Naive thymus-derived CD4-positive, alpha-beta T cell (primary cell): ENCODE measurements at regions not wholly inside any gene's neighbourhood (a gene's known extent, or its start where the extent isn't known, plus 50 kb on each side); places are given as distances from the start of the nearest gene placed in this dataset.

Experiments used
- ATAC-seq: fragments of 150-1000 bp; cut with Tn5 transposase; 2 replicates; pipeline ENCODE4 v1.10.0; 2021; ENCODE audit warnings: mild to moderate bottlenecking, moderate library complexity
- CTCF ChIA-PET: fragments of 350-600 bp; sonication (Branson Sonifier 250); formaldehyde crosslinking; loops from one replicate; lab custom pipeline; 2021; ENCODE audit warnings: antibody characterized with exemption; lab: Charles Lee
- POLR2A ChIA-PET: fragments of 350-600 bp; sonication (Branson Sonifier 250); formaldehyde crosslinking; loops from one replicate; lab custom pipeline; 2021; ENCODE audit warnings: antibody characterized with exemption, inconsistent platforms; lab: Charles Lee
- DNase-seq, 9 donors: peaks; one replicate each; pipeline versions ENCODE4 v3.0.0 to v3.0.0-alpha.2; 2020 to 2022; ENCODE audit warnings: mixed read lengths in 1 of 9
- H3K27ac ChIP-seq: one replicate; pipeline ENCODE4 v1.7.0; 2013; ENCODE audit warnings: mild to moderate bottlenecking, low read depth, low read length, moderate library complexity
- H3K27me3 ChIP-seq, 2 donors: one replicate each; pipeline ENCODE4 v1.7.0; 2013; ENCODE audit warnings: low read length in 2 of 2, mild to moderate bottlenecking in 2 of 2, moderate library complexity in 2 of 2; ENCODE audit not compliant: control insufficient read depth in 2 of 2, insufficient read depth in 2 of 2
- H3K36me3 ChIP-seq, 3 experiments: 1 replicate in 2 of 3; 2 replicates in 1 of 3; pipeline ENCODE4 v1.7.0; 2013; ENCODE audit warnings: low read length in 3 of 3, mild to moderate bottlenecking in 3 of 3, moderate library complexity in 1 of 3; ENCODE audit not compliant: insufficient read depth in 3 of 3, control insufficient read depth in 2 of 3
- H3K4me1 ChIP-seq, 2 donors: one replicate each; pipeline ENCODE4 v1.7.0; 2013; ENCODE audit warnings: low read length in 2 of 2, mild to moderate bottlenecking in 2 of 2, moderate library complexity in 1 of 2; ENCODE audit not compliant: control insufficient read depth in 2 of 2, insufficient read depth in 2 of 2
- H3K4me3 ChIP-seq: 2 replicates; pipeline ENCODE4 v1.7.0; 2013; ENCODE audit warnings: mild to moderate bottlenecking, low read length
- H3K9me3 ChIP-seq, 3 experiments: 1 replicate in 2 of 3; 2 replicates in 1 of 3; pipeline ENCODE4 v1.7.0; 2013; ENCODE audit warnings: low read length in 3 of 3; ENCODE audit not compliant: control insufficient read depth in 2 of 3
- H3K27ac Mint-ChIP-seq, 9 donors: one replicate each; pipeline ENCODE4 v1.8.0; 2020 to 2022; ENCODE audit warnings: mixed read lengths in 9 of 9, mild to moderate bottlenecking in 8 of 9, moderate library complexity in 5 of 9, inconsistent platforms in 2 of 9
- H3K27me3 Mint-ChIP-seq, 5 donors: one replicate each; pipeline ENCODE4 v1.8.0; 2021 to 2022; ENCODE audit warnings: mixed read lengths in 5 of 5, mild to moderate bottlenecking in 1 of 5
- H3K36me3 Mint-ChIP-seq, 5 donors: one replicate each; pipeline ENCODE4 v1.8.0; 2020 to 2022; ENCODE audit warnings: mixed read lengths in 5 of 5, mild to moderate bottlenecking in 3 of 5, inconsistent platforms in 1 of 5
- H3K4me1 Mint-ChIP-seq, 7 donors: one replicate each; pipeline ENCODE4 v1.8.0; 2020 to 2022; ENCODE audit warnings: mixed read lengths in 7 of 7, mild to moderate bottlenecking in 3 of 7, inconsistent platforms in 1 of 7
- H3K4me3 Mint-ChIP-seq, 10 donors: one replicate each; pipeline ENCODE4 v1.8.0; 2020 to 2022; ENCODE audit warnings: mild to moderate bottlenecking in 10 of 10, mixed read lengths in 10 of 10, moderate library complexity in 6 of 10, inconsistent platforms in 2 of 10
- H3K9me3 Mint-ChIP-seq, 11 donors: one replicate each; pipeline ENCODE4 v1.8.0; 2020 to 2022; ENCODE audit warnings: mixed read lengths in 11 of 11, mild to moderate bottlenecking in 4 of 11, inconsistent platforms in 1 of 11, moderate library complexity in 1 of 11
- intact Hi-C, 2 donors: fragments of 100-400 bp; cut with micrococcal nuclease; formaldehyde crosslinking; loops; one replicate each; pipeline ENCODE4 v1.15.1; 2023

- no peaks in the 10 kb centered on the region for H3K36me3 ChIP-seq
- DNase-seq: peak in 2 of 9 donors; percentile 19
- Mint-ChIP-seq H3K9me3 (no peaks in the 10 kb centered on the region), H3K4me1 (peaks cover 38 to 92% (median 53%) of the 10 kb centered on the region in 7 donors), H3K27ac (peak overlapping the region in 7 of 9 donors; percentile 5 to 75 (median 20)), H3K36me3 (peaks cover 0 to 10% (median 0%) of the 10 kb centered on the region in 5 donors), H3K4me3 (peak overlapping the region; percentile 26 to 72 (median 53)), H3K27me3 (no peaks in the 10 kb centered on the region)
- ChIA-PET CTCF (interaction anchor here (0.7 kb wide), 2 partner anchors 9 to 1028 kb away, joined by 3 to 4 read pairs; no protein-coding TSS in a partner anchor), POLR2A (interaction anchor here (0.6 kb wide), 1 partner anchor 943 kb away, joined by 4 read pairs; no protein-coding TSS in a partner anchor)
- intact Hi-C loops: loop anchor here in 1 of 2 donors (5.0 kb wide), 1 partner anchor 199 kb away; no protein-coding TSS in a partner anchor
- peaks cover 5 to 57% of the 10 kb centered on the region in 2 donors for H3K4me1 ChIP-seq
- H3K27me3 ChIP-seq: no peaks in the 10 kb centered on the region
- H3K27ac ChIP-seq: no peak overlapping the region
- H3K9me3 ChIP-seq: no peaks in the 10 kb centered on the region
- H3K4me3 ChIP-seq: peak overlapping the region; percentile 15
- peak; percentile 66 for ATAC-seq
Observed at GRCh38 chr2:8477552-8478470, 204.0 kb upstream of the ID2 start.

- Mint-ChIP-seq H3K9me3 (no peaks in the 10 kb centered on the region), H3K27ac (peak overlapping the region in 3 of 9 donors; percentile 10 to 75 (median 55)), H3K4me1 (peaks cover 36 to 92% (median 47%) of the 10 kb centered on the region in 7 donors), H3K27me3 (no peaks in the 10 kb centered on the region), H3K4me3 (peak overlapping the region in 1 of 10 donors; percentile 58), H3K36me3 (peaks cover 0 to 9% (median 0%) of the 10 kb centered on the region in 5 donors)
- Histone ChIP-seq H3K27ac (no peak overlapping the region), H3K4me1 (peaks cover 4 to 60% of the 10 kb centered on the region in 2 donors), H3K4me3 (peak overlapping the region; percentile 15), H3K9me3 (no peaks in the 10 kb centered on the region), H3K36me3 (no peaks in the 10 kb centered on the region), H3K27me3 (no peaks in the 10 kb centered on the region)
- intact Hi-C loops: loop anchor here in 1 of 2 donors (5.0 kb wide), 1 partner anchor 199 kb away; no protein-coding TSS in a partner anchor
- ChIA-PET POLR2A (no interaction called here), CTCF (interaction anchor here (0.7 kb wide), 1 partner anchor 8 kb away, joined by 4 read pairs; no protein-coding TSS in a partner anchor)
- DNase-seq (no peak), ATAC-seq (peak; percentile 2)
Observed at GRCh38 chr2:8478471-8478793, 203.4 kb upstream of the ID2 start.

DNA sequence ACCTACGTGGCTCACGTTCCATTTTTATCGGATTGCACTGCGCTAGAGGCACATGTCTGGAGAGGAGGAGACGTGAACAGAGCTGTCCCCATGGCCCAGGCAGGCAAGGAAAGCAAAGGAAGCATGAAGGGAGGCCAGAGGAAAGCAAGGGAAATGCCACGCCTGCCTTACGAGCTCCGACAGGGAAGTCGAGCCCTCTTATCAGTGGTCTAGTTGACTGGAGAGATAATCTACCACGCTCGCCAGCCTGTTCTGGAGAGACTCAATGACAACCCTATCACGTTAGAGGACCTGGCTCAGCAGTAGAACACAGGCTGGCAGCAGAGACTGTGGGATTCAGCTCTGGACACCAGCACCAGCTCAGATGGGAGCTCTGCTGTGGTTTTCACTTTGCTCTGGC lies 202.6 kb upstream of the ID2 start:
- Mint-ChIP-seq H3K9me3 (no peaks in the 10 kb centered on the region), H3K27me3 (no peaks in the 10 kb centered on the region), H3K4me1 (peaks cover 36 to 85% (median 45%) of the 10 kb centered on the region in 7 donors), H3K27ac (no peak overlapping the region), H3K4me3 (no peak overlapping the region), H3K36me3 (peaks cover 0 to 5% (median 0%) of the 10 kb centered on the region in 5 donors)
- intact Hi-C loops: loop anchor here in 1 of 2 donors (5.0 kb wide), 1 partner anchor 198 kb away; no protein-coding TSS in a partner anchor
- ChIA-PET CTCF (no interaction called here), POLR2A (no interaction called here)
- DNase-seq: no peak
- Histone ChIP-seq H3K27ac (no peak overlapping the region), H3K27me3 (no peaks in the 10 kb centered on the region), H3K36me3 (no peaks in the 10 kb centered on the region), H3K9me3 (no peaks in the 10 kb centered on the region), H3K4me3 (no peak overlapping the region), H3K4me1 (peaks cover 4 to 63% of the 10 kb centered on the region in 2 donors)
- no peak for ATAC-seq

DNA sequence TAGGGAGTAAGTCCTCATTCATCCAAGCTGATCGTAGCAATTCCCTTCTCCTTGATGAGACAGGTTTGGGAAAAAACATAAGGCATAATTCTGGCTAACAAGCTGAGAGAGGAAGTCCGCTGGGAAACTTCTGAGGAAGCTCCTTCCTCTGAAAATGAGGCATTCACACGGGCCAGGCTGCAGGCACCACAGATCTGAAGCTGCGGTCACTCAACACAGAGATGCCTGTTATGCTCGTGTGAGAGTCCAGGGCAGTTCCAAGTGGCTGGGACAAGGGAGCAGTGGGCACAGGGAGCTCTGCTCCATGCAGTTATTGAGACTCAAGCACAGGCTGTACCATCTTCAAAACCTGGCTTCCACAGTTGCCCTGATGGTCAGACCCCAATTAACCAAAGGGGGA lies 200.9 kb upstream of the ID2 start:
- Histone ChIP-seq H3K4me3 (no peak overlapping the region), H3K36me3 (no peaks in the 10 kb centered on the region), H3K4me1 (peaks cover 4 to 63% of the 10 kb centered on the region in 2 donors), H3K27ac (no peak overlapping the region), H3K27me3 (no peaks in the 10 kb centered on the region), H3K9me3 (no peaks in the 10 kb centered on the region)
- Mint-ChIP-seq H3K27ac (peak overlapping the region in 1 of 9 donors; percentile 39), H3K27me3 (no peaks in the 10 kb centered on the region), H3K4me3 (peak overlapping the region in 1 of 10 donors; percentile 19), H3K36me3 (peaks cover 0 to 5% (median 0%) of the 10 kb centered on the region in 5 donors), H3K9me3 (no peaks in the 10 kb centered on the region), H3K4me1 (peaks cover 33 to 82% (median 44%) of the 10 kb centered on the region in 7 donors)
- intact Hi-C loops: loop anchor here in 1 of 2 donors (2.0 kb wide), 1 partner anchor 64 kb away; no protein-coding TSS in a partner anchor
- ChIA-PET CTCF (no interaction called here), POLR2A (interaction anchor here (1.6 kb wide), 1 partner anchor 201 kb away, joined by 3 read pairs; the partner anchor contains the start of gene ID2)
- ATAC-seq: no peak
- no peak for DNase-seq

DNA sequence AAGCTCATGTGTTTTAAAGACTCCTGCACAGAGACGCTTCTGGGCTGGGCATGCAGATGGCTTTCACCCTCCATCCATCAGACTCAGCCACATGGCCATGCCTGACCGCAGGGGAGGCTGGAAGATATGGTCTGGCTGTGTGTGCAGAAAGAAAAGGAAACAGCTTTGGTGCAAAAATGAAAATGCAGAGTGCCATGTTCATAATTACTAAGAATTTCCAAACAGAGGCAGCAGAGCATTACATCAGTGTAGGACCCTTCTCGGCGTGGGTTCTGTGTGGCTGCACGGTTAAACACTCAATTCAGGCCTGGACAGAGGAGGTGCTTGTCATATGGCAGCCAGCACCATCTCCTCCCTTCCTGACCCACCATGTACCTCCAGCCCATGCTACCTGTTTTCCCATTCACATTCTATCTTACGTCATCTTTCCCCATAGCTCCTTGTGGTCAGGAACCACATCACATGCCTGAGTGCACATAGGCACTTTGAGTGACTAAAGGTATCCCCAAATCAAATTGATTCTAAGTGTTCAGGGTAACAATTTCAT lies 200.3 kb upstream of the ID2 start:
- DNase-seq (peak in 3 of 9 donors; percentile 15 to 55 (median 15)), ATAC-seq (peak; percentile 39)
- no peak overlapping the region for H3K4me3 ChIP-seq
- H3K27me3 Mint-ChIP-seq: no peaks in the 10 kb centered on the region
- peaks cover 4 to 60% of the 10 kb centered on the region in 2 donors for H3K4me1 ChIP-seq
- no peak overlapping the region for H3K27ac ChIP-seq
- intact Hi-C loops: loop anchor here in 1 of 2 donors (2.0 kb wide), 1 partner anchor 63 kb away; no protein-coding TSS in a partner anchor
- no peaks in the 10 kb centered on the region for H3K27me3 ChIP-seq
- H3K9me3 ChIP-seq: no peaks in the 10 kb centered on the region
- peak overlapping the region in 3 of 9 donors; percentile 37 to 65 (median 44) for H3K27ac Mint-ChIP-seq
- H3K9me3 Mint-ChIP-seq: no peaks in the 10 kb centered on the region
- CTCF ChIA-PET: no interaction called here
- no peaks in the 10 kb centered on the region for H3K36me3 ChIP-seq
- H3K36me3 Mint-ChIP-seq: peaks cover 0 to 8% (median 0%) of the 10 kb centered on the region in 5 donors
- POLR2A ChIA-PET: interaction anchor here (1.2 to 1.6 kb wide), 2 partner anchors 9 to 201 kb away, joined by 3 read pairs; partner anchors contain the start of gene ID2
- peak overlapping the region in 3 of 10 donors; percentile 1 to 52 (median 11) for H3K4me3 Mint-ChIP-seq
- peaks cover 28 to 82% (median 39%) of the 10 kb centered on the region in 7 donors for H3K4me1 Mint-ChIP-seq

- peaks cover 0 to 9% (median 0%) of the 10 kb centered on the region in 5 donors for H3K36me3 Mint-ChIP-seq
- Histone ChIP-seq H3K9me3 (no peaks in the 10 kb centered on the region), H3K36me3 (no peaks in the 10 kb centered on the region), H3K27ac (no peak overlapping the region), H3K4me3 (no peak overlapping the region), H3K27me3 (no peaks in the 10 kb centered on the region), H3K4me1 (peaks cover 4 to 60% of the 10 kb centered on the region in 2 donors)
- peaks cover 25 to 81% (median 34%) of the 10 kb centered on the region in 7 donors for H3K4me1 Mint-ChIP-seq
- no peaks in the 10 kb centered on the region for H3K27me3 Mint-ChIP-seq
- POLR2A ChIA-PET: interaction anchor here (1.2 kb wide), 1 partner anchor 10 kb away, joined by 3 read pairs; no protein-coding TSS in a partner anchor
- peak overlapping the region in 1 of 9 donors; percentile 4 for H3K27ac Mint-ChIP-seq
- H3K4me3 Mint-ChIP-seq: peak overlapping the region in 1 of 10 donors; percentile 5
- ATAC-seq: no peak
- intact Hi-C loops: no loop called here
- H3K9me3 Mint-ChIP-seq: no peaks in the 10 kb centered on the region
- CTCF ChIA-PET: no interaction called here
- no peak for DNase-seq
Observed at GRCh38 chr2:8482432-8482831, 199.4 kb upstream of the ID2 start.
